Liver (tissue), 8 donors: ENCODE measurements at regions not wholly inside any gene's neighbourhood (a gene's known extent, or its start where the extent isn't known, plus 50 kb on each side); places are given as distances from the start of the nearest gene placed in this dataset.

ENCODE experiments used
- DNase-seq: peaks from one replicate; pipeline ENCODE4 v3.0.0-alpha.2; 2017; ENCODE audit warnings: low spot score
- H3K27ac ChIP-seq, 2 donors: one replicate each; pipeline ENCODE4 v1.7.0; 2013; ENCODE audit warnings: inconsistent platforms in 2 of 2, low read length in 2 of 2, control low read depth in 1 of 2, low read depth in 1 of 2, mild to moderate bottlenecking in 1 of 2
- H3K27me3 ChIP-seq, 4 donors: one replicate each; pipeline versions ENCODE4 v1.6.1 to v1.7.0; 2013; ENCODE audit warnings: low read length in 3 of 4, inconsistent platforms in 1 of 4, mild to moderate bottlenecking in 1 of 4, moderate library complexity in 1 of 4; ENCODE audit not compliant: control insufficient read depth in 4 of 4, insufficient read depth in 4 of 4
- H3K36me3 ChIP-seq, 4 donors: one replicate each; pipeline versions ENCODE4 v1.6.1 to v1.7.0; 2013; ENCODE audit warnings: low read length in 3 of 4, mild to moderate bottlenecking in 3 of 4, low read depth in 1 of 4, moderate library complexity in 1 of 4; ENCODE audit not compliant: control insufficient read depth in 4 of 4, insufficient read depth in 3 of 4
- H3K4me1 ChIP-seq, 4 donors: one replicate each; pipeline versions ENCODE4 v1.6.1 to v1.7.0; 2013; ENCODE audit warnings: low read length in 3 of 4, mild to moderate bottlenecking in 3 of 4, moderate library complexity in 1 of 4; ENCODE audit not compliant: control insufficient read depth in 4 of 4, insufficient read depth in 4 of 4
- H3K4me3 ChIP-seq, 3 donors: one replicate each; pipeline versions ENCODE4 v1.6.1 to v1.7.0; 2013; ENCODE audit warnings: low read length in 3 of 3, control low read depth in 1 of 3, low read depth in 1 of 3, mild to moderate bottlenecking in 1 of 3
- H3K9ac ChIP-seq, 2 donors: one replicate each; pipeline ENCODE4 v1.7.0; 2013; ENCODE audit warnings: low read length in 2 of 2, mild to moderate bottlenecking in 2 of 2, moderate library complexity in 2 of 2, control low read depth in 1 of 2, low read depth in 1 of 2
- H3K9me3 ChIP-seq, 4 donors: one replicate each; pipeline versions ENCODE4 v1.6.1 to v1.7.0; 2013; ENCODE audit warnings: low read length in 3 of 4; ENCODE audit not compliant: control insufficient read depth in 4 of 4
- ATF3 ChIP-seq: IDR thresholded peaks from 2 replicates; pipeline ENCODE4 v1.6.1; 2016; ENCODE audit warnings: antibody characterized with exemption
- EGR1 ChIP-seq, 2 donors: IDR thresholded peaks; 2 replicates each; pipeline ENCODE4 v1.6.1; 2016 to 2018; ENCODE audit warnings: antibody characterized with exemption in 2 of 2, low read depth in 2 of 2
- FOXA1 ChIP-seq: IDR thresholded peaks from 2 replicates; pipeline ENCODE4 v1.6.1; 2016; ENCODE audit warnings: antibody characterized with exemption
- FOXA2 ChIP-seq: IDR thresholded peaks from 2 replicates; pipeline ENCODE4 v1.6.1; 2016; ENCODE audit warnings: antibody characterized with exemption
- GABPA ChIP-seq, 2 donors: IDR thresholded peaks in 1 of 2; conservative IDR thresholded peaks in 1 of 2; 2 replicates each; pipeline ENCODE4 v1.6.1; 2016; ENCODE audit warnings: antibody characterized with exemption in 2 of 2, mild to moderate bottlenecking in 1 of 2, moderate library complexity in 1 of 2
- HNF4A ChIP-seq, 2 donors: conservative IDR thresholded peaks; 2 replicates each; pipeline ENCODE4 v1.6.1; 2016; ENCODE audit warnings: antibody characterized with exemption in 2 of 2, mild to moderate bottlenecking in 2 of 2
- HNF4G ChIP-seq: IDR thresholded peaks from 2 replicates; pipeline ENCODE4 v1.6.1; 2016; ENCODE audit warnings: antibody characterized with exemption
- JUND ChIP-seq, 2 donors: IDR thresholded peaks; 2 replicates each; pipeline ENCODE4 v1.6.1; 2016; ENCODE audit warnings: antibody characterized with exemption in 2 of 2
- NR2F2 ChIP-seq: IDR thresholded peaks from 2 replicates; pipeline ENCODE4 v1.6.1; 2016; ENCODE audit warnings: antibody characterized with exemption
- RAD21 ChIP-seq, 2 donors: IDR thresholded peaks; 2 replicates each; pipeline ENCODE4 v1.6.1; 2016; ENCODE audit warnings: antibody characterized with exemption in 2 of 2, mild to moderate bottlenecking in 2 of 2
- REST ChIP-seq: IDR thresholded peaks from 2 replicates; pipeline ENCODE4 v1.6.1; 2016; ENCODE audit warnings: antibody characterized with exemption, mild to moderate bottlenecking
- RXRA ChIP-seq, 2 donors: IDR thresholded peaks; 2 replicates each; pipeline ENCODE4 v1.6.1; 2017 to 2018; ENCODE audit warnings: antibody characterized with exemption in 2 of 2, mild to moderate bottlenecking in 1 of 2
- SP1 ChIP-seq: IDR thresholded peaks from 2 replicates; pipeline ENCODE4 v1.6.1; 2018; ENCODE audit warnings: antibody characterized with exemption, mild to moderate bottlenecking
- TAF1 ChIP-seq: conservative IDR thresholded peaks from 2 replicates; pipeline ENCODE4 v1.6.1; 2016; ENCODE audit warnings: antibody characterized with exemption, mild to moderate bottlenecking
- YY1 ChIP-seq: IDR thresholded peaks from 2 replicates; pipeline ENCODE4 v1.6.1; 2016; ENCODE audit warnings: antibody characterized with exemption, mild to moderate bottlenecking
- WGBS: extraction: QIAGEN DNeasy Blood & Tissue Kit; methylation state at CpG from one replicate; pipeline ENCODE4 v1.1.7; 2013; 5-methylcytosine and 5-hydroxymethylcytosine counted together
- TF ChIP-seq, protein P1 (sequence below): fragments of 150-350 bp; IDR thresholded peaks from 2 replicates; pipeline ENCODE4 v1.5.1; 2017; ENCODE audit warnings: improper control_type of control experiment, low read depth, low read length; ENCODE audit not compliant: missing input control
- TF ChIP-seq, protein P2 (sequence below): IDR thresholded peaks from 2 replicates; pipeline ENCODE4 v1.6.1; 2016; ENCODE audit warnings: antibody characterized with exemption
- TF ChIP-seq, protein P3 (sequence below): IDR thresholded peaks from 2 replicates; pipeline ENCODE4 v1.6.1; 2016; ENCODE audit warnings: antibody characterized with exemption
- donor health status: healthy.
- donor health status: healthy.
- donor health status: healthy.
- donor health status: healthy.
- donor health status: healthy.

DNA sequence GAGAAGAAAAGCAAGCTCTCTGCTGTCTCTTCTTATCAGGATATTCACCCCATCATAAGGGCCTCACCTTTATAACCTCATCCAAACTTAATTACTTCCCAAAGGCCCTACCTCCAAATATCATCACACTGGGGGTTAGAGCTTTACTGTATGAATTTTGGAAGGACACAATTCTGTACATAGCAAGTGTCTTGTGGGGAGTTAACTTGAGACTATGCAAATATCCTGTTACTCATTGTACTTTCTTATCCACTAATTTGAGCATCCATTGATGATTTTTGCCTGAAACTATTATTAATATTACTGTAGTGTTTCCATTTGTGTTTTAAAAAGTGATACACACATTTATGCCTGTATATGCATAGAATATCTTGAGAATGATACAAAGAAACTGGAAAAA lies 129.1 kb upstream of the IVNS1ABP start:
- no peak for DNase-seq
- Histone ChIP-seq H3K27ac (no peak overlapping the region), H3K4me1 (no peaks in the 10 kb centered on the region), H3K27me3 (no peaks in the 10 kb centered on the region), H3K9ac (no peak overlapping the region), H3K36me3 (no peaks in the 10 kb centered on the region), H3K4me3 (no peak overlapping the region), H3K9me3 (no peaks in the 10 kb centered on the region)
- TF ChIP-seq ATF3, result no peak

DNA sequence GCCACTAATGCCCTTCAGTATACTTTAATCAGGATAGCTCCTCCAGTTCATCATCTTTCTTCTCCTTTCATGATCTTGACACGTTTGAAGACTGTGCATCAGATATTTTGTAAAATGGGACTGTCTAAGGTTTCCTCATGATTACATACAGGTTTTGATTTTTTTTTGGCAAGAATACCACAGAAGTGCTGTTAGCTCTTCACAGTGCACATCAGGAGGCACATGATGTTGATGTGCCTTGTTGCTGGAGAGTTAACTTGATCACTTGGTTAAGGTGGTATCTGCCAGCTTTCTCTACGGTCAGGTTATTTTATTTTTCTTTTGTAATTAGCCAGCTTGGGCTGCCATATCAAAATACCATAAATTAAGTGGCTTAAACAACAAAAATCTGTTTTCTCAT lies 128.6 kb upstream of the IVNS1ABP start:
- H3K27ac ChIP-seq, result no peak overlapping the region
- H3K27me3 ChIP-seq, result no peaks in the 10 kb centered on the region
- no peak overlapping the region for H3K9ac ChIP-seq
- no peaks in the 10 kb centered on the region for H3K9me3 ChIP-seq
- H3K4me1 ChIP-seq, result no peaks in the 10 kb centered on the region
- H3K36me3 ChIP-seq, result no peaks in the 10 kb centered on the region
- TF ChIP-seq, protein P1, sequence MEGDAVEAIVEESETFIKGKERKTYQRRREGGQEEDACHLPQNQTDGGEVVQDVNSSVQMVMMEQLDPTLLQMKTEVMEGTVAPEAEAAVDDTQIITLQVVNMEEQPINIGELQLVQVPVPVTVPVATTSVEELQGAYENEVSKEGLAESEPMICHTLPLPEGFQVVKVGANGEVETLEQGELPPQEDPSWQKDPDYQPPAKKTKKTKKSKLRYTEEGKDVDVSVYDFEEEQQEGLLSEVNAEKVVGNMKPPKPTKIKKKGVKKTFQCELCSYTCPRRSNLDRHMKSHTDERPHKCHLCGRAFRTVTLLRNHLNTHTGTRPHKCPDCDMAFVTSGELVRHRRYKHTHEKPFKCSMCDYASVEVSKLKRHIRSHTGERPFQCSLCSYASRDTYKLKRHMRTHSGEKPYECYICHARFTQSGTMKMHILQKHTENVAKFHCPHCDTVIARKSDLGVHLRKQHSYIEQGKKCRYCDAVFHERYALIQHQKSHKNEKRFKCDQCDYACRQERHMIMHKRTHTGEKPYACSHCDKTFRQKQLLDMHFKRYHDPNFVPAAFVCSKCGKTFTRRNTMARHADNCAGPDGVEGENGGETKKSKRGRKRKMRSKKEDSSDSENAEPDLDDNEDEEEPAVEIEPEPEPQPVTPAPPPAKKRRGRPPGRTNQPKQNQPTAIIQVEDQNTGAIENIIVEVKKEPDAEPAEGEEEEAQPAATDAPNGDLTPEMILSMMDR, result no peak
- TF ChIP-seq GABPA (IDR thresholded peaks at IDR 0.05 in 1 of 2, conservative IDR thresholded peaks at IDR 0.05 in 1 of 2), result no peak
- TF ChIP-seq, protein P2, sequence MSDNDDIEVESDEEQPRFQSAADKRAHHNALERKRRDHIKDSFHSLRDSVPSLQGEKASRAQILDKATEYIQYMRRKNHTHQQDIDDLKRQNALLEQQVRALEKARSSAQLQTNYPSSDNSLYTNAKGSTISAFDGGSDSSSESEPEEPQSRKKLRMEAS, result no peak
- TF ChIP-seq FOXA1, result no peak
- TF ChIP-seq, protein P3, sequence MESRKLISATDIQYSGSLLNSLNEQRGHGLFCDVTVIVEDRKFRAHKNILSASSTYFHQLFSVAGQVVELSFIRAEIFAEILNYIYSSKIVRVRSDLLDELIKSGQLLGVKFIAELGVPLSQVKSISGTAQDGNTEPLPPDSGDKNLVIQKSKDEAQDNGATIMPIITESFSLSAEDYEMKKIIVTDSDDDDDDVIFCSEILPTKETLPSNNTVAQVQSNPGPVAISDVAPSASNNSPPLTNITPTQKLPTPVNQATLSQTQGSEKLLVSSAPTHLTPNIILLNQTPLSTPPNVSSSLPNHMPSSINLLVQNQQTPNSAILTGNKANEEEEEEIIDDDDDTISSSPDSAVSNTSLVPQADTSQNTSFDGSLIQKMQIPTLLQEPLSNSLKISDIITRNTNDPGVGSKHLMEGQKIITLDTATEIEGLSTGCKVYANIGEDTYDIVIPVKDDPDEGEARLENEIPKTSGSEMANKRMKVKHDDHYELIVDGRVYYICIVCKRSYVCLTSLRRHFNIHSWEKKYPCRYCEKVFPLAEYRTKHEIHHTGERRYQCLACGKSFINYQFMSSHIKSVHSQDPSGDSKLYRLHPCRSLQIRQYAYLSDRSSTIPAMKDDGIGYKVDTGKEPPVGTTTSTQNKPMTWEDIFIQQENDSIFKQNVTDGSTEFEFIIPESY, result no peak
- TF ChIP-seq FOXA2, result no peak
- TF ChIP-seq ATF3, result no peak
- TF ChIP-seq SP1, result no peak
- no peak for TF ChIP-seq JUND (IDR thresholded peaks at IDR 0.05)
- no peak for TF ChIP-seq EGR1 (IDR thresholded peaks at IDR 0.05; ENCODE audit: low read depth in 2 of 2)
- TF ChIP-seq HNF4A (conservative IDR thresholded peaks at IDR 0.05), result no peak
- TF ChIP-seq NR2F2, result no peak
- TF ChIP-seq YY1, result no peak
- no peak for TF ChIP-seq TAF1
- TF ChIP-seq REST, result no peak
- TF ChIP-seq RXRA (IDR thresholded peaks at IDR 0.05), result no peak
- TF ChIP-seq RAD21 (IDR thresholded peaks at IDR 0.05), result no peak
- TF ChIP-seq HNF4G, result no peak
- 92% methylated on average over 2 of the region's 2 CpGs for WGBS
- H3K4me3 ChIP-seq, result no peak overlapping the region
- DNase-seq, result no peak
